ENCODE measurements at regions not wholly inside any gene's neighbourhood (a gene's known extent, or its start where the extent isn't known, plus 50 kb on each side); places are given as distances from the start of the nearest gene placed in this dataset.

GRCh38 chr7:131653418-131654248 is 97.2 kb upstream of the PODXL start:
- TF ChIP-seq CTCF (IDR thresholded peaks at IDR 0.05; ENCODE audit: low read depth, low read length, poor library complexity, severe bottlenecking) (no peak), EZH2phosphoT487 (IDR thresholded peaks at IDR 0.05; ENCODE audit: borderline replicate concordance, low read length) (no peak)
